Heart left ventricle (tissue), 16 donors: ENCODE measurements at regions not wholly inside any gene's neighbourhood (a gene's known extent, or its start where the extent isn't known, plus 50 kb on each side); places are given as distances from the start of the nearest gene placed in this dataset.

Source experiments
- ATAC-seq, 4 donors: fragments of 200-7000 bp; cut with Tn5 transposase; one replicate each; pipeline ENCODE4 v1.9.1; 2020 to 2022; ENCODE audit warnings: moderate library complexity in 4 of 4, mild to moderate bottlenecking in 3 of 4, moderate number of reproducible peaks in 1 of 4
- DNase-seq, 5 donors: peaks; one replicate each; pipeline ENCODE4 v3.0.0-alpha.2; 2020
- H3K27ac ChIP-seq, 12 donors: fragments of 200-600 bp; sonication (generic) in 4 of 12; one replicate each; pipeline versions ENCODE4 v1.5.0 to v1.8.0; 2016 to 2022; ENCODE audit warnings: mild to moderate bottlenecking in 2 of 12
- H3K27me3 ChIP-seq, 9 donors: fragments of 200-600 bp; sonication (generic) in 2 of 9; one replicate each; pipeline versions ENCODE4 v1.5.1 to v1.8.0; 2016 to 2022; ENCODE audit warnings: mild to moderate bottlenecking in 3 of 9
- H3K36me3 ChIP-seq, 9 donors: fragments of 200-600 bp; sonication (generic) in 2 of 9; one replicate each; pipeline versions ENCODE4 v1.5.0 to v1.8.0; 2018 to 2022; ENCODE audit warnings: mild to moderate bottlenecking in 2 of 9
- H3K4me1 ChIP-seq, 12 donors: fragments of 200-600 bp; sonication (generic) in 4 of 12; one replicate each; pipeline versions ENCODE4 v1.5.0 to v1.8.0; 2016 to 2022; ENCODE audit warnings: mild to moderate bottlenecking in 3 of 12
- H3K4me3 ChIP-seq, 12 donors: fragments of 200-600 bp; sonication (generic) in 4 of 12; one replicate each; pipeline versions ENCODE4 v1.5.0 to v1.8.0; 2017 to 2022; ENCODE audit warnings: mild to moderate bottlenecking in 9 of 12, moderate library complexity in 4 of 12
- H3K9me3 ChIP-seq, 12 donors: fragments of 200-600 bp; sonication (generic) in 4 of 12; one replicate each; pipeline versions ENCODE4 v1.5.0 to v1.8.0; 2016 to 2022; ENCODE audit warnings: mild to moderate bottlenecking in 1 of 12
- CTCF ChIP-seq, 12 donors: fragments of 200-600 bp; sonication (generic) in 4 of 12; IDR thresholded peaks; one replicate each; pipeline versions ENCODE4 v1.5.0 to v1.8.0; 2018 to 2022; ENCODE audit warnings: antibody characterized with exemption in 12 of 12, mild to moderate bottlenecking in 5 of 12
- POLR2A ChIP-seq, 2 donors: fragments of 450-650 bp; IDR thresholded peaks; one replicate each; pipeline ENCODE4 v1.6.1; 2017; ENCODE audit warnings: antibody characterized with exemption in 2 of 2, mild to moderate bottlenecking in 2 of 2, moderate library complexity in 2 of 2
- WGBS, 4 donors: extraction: QIAGEN DNeasy Blood & Tissue Kit in 2 of 4; methylation state at CpG; one replicate each; pipeline versions ENCODE4 v1.1.5 to v1.1.7; 2013 to 2018; 5-methylcytosine and 5-hydroxymethylcytosine counted together
- intact Hi-C, 10 donors: fragments of 100-400 bp; cut with DNase I; formaldehyde crosslinking; loops; one replicate each; pipeline versions ENCODE4 v1.11.1 to v1.14.2; 2022
- donor health status: ischemic (EF 13 %, LVEDD 7.1; RV severe dilation, severe dysfunction).
- donor health status: healthy with polysubstance abuse.
- donor health status: DM: no; HTN: yes; CAD: no.
- donor health status: DM: no; HTN: no; CAD: no.
- donor health status: ischemic (EF 25% LVEDD 6.9; RV normal size, moderate dysfunction).
- donor health status: ischemic (EF 25% LVEDD 5.7; RV mildly dilated, moderate dysfunction).
- donor health status: healthy.
- donor health status: DM: yes; HTN: yes; CAD: no.
- donor health status: ischemic (EF 35%, LVEDD 5.7; RV mildly dilated, moderate dysfunction).
- donor health status: nonischemic (EF 11% LVEDD 7.7; RV severe dilation, severe dysfunction).
- donor health status: DM: yes; HTN: yes; CAD: no.
- donor health status: PGD.
- donor health status: ischemic (EF 29% LVEDD 5.4; RV normal size, mild dysfunction).
- donor health status: nonischemic (EF 23%, LVEDD 6.1; RV moderate dilation, normal function).

GRCh38 chr1:98210064-98210463, 289.2 kb upstream of the DPYD start:
- ATAC-seq: no peak
- intact Hi-C loops: no loop called here
- Histone ChIP-seq H3K4me3 (no peak overlapping the region), H3K36me3 (no peaks in the 10 kb centered on the region), H3K27me3 (no peaks in the 10 kb centered on the region), H3K27ac (no peak overlapping the region), H3K4me1 (no peaks in the 10 kb centered on the region), H3K9me3 (no peaks in the 10 kb centered on the region)
- no peak for DNase-seq
- TF ChIP-seq CTCF (IDR thresholded peaks at IDR 0.05): no peak
- TF ChIP-seq POLR2A (IDR thresholded peaks at IDR 0.05): no peak
- WGBS, 4 donors: 41 to 53% (median 44%) methylated on average over 7 of the region's 7 CpGs

GRCh38 chr1:98205291-98206017, 284.6 kb upstream of the DPYD start:
- no peak overlapping the region for H3K27ac ChIP-seq
- 45 to 71% (median 63%) methylated on average over 1 of the region's 1 CpG for WGBS, 4 donors
- DNase-seq (no peak), ATAC-seq (no peak)
- no peaks in the 10 kb centered on the region for H3K4me1 ChIP-seq
- TF ChIP-seq CTCF (IDR thresholded peaks at IDR 0.05) (no peak), POLR2A (IDR thresholded peaks at IDR 0.05) (no peak)
- H3K4me3 ChIP-seq: no peak overlapping the region
- H3K36me3 ChIP-seq: no peaks in the 10 kb centered on the region
- no peaks in the 10 kb centered on the region for H3K9me3 ChIP-seq
- H3K27me3 ChIP-seq: no peaks in the 10 kb centered on the region
- intact Hi-C loops: no loop called here

- Histone ChIP-seq H3K27me3 (no peaks in the 10 kb centered on the region), H3K27ac (no peak overlapping the region), H3K9me3 (no peaks in the 10 kb centered on the region), H3K4me1 (no peaks in the 10 kb centered on the region), H3K4me3 (no peak overlapping the region), H3K36me3 (no peaks in the 10 kb centered on the region)
- ATAC-seq: no peak
- TF ChIP-seq CTCF (IDR thresholded peaks at IDR 0.05) (no peak), POLR2A (IDR thresholded peaks at IDR 0.05) (no peak)
- intact Hi-C loops: no loop called here
- no peak for DNase-seq
- WGBS, 4 donors: 23 to 38% (median 34%) methylated on average over 2 of the region's 2 CpGs
Measured at GRCh38 chr1:98203466-98203865, 282.6 kb upstream of the DPYD start.

- Histone ChIP-seq H3K27me3 (no peaks in the 10 kb centered on the region), H3K9me3 (no peaks in the 10 kb centered on the region), H3K4me3 (no peak overlapping the region), H3K27ac (no peak overlapping the region), H3K4me1 (no peaks in the 10 kb centered on the region), H3K36me3 (no peaks in the 10 kb centered on the region)
- intact Hi-C loops: no loop called here
- no peak for ATAC-seq
- WGBS, 4 donors: 37 to 51% (median 49%) methylated on average over 4 of the region's 4 CpGs
- TF ChIP-seq CTCF (IDR thresholded peaks at IDR 0.05): no peak
- TF ChIP-seq POLR2A (IDR thresholded peaks at IDR 0.05): no peak
- no peak for DNase-seq
Measured at GRCh38 chr1:98201666-98202081, 280.8 kb upstream of the DPYD start.
